Astrocyte of the cerebellum (primary cell): ENCODE measurements at regions not wholly inside any gene's neighbourhood (a gene's known extent, or its start where the extent isn't known, plus 50 kb on each side); places are given as distances from the start of the nearest gene placed in this dataset.
"Not testable (repeated sequence)": the region's sequence is repeated elsewhere in the genome, so short reads cannot be mapped to it uniquely, and the experiment has no call there.

ENCODE experiments used
- DNase-seq: peaks from one replicate; pipeline ENCODE4 v3.0.0-alpha.2; 2011; ENCODE audit warnings: low read depth
- H3K4me3 ChIP-seq: 2 replicates; pipeline ENCODE4 v1.5.1; 2011; ENCODE audit warnings: mild to moderate bottlenecking, low read depth, low read length, moderate library complexity
- CTCF ChIP-seq: IDR thresholded peaks from 2 replicates; pipeline ENCODE4 v1.5.1; 2012; ENCODE audit warnings: low read length, low read depth, moderate library complexity, mild to moderate bottlenecking; ENCODE audit errors: missing control alignments
- in situ Hi-C: cut with HindIII; loops from 2 replicates; pipeline ENCODE4 v1.10.0; 2017; ENCODE audit warnings: low sequenced_read_pairs

GRCh38 chr2:116988303-116988702 lies 826.2 kb upstream of the DDX18 start:
- no peak for TF ChIP-seq CTCF
- no peak overlapping the region for H3K4me3 ChIP-seq
- in situ Hi-C loops: no loop called here
- no peak for DNase-seq

- H3K4me3 ChIP-seq: no peak overlapping the region
- DNase-seq: no peak
- in situ Hi-C loops: no loop called here
- TF ChIP-seq CTCF: no peak
Observed at GRCh38 chr2:117019357-117019756, 795.1 kb upstream of the DDX18 start.

GRCh38 chr2:117027646-117028045 lies 786.8 kb upstream of the DDX18 start:
- no peak overlapping the region for H3K4me3 ChIP-seq
- TF ChIP-seq CTCF: no peak
- DNase-seq: no peak
- in situ Hi-C loops: no loop called here

GRCh38 chr2:117028708-117029107 lies 785.8 kb upstream of the DDX18 start:
- DNase-seq, H3K4me3 ChIP-seq, in situ Hi-C loops: not testable (repeated sequence)

GRCh38 chr2:117055499-117056375 lies 758.8 kb upstream of the DDX18 start:
- in situ Hi-C loops: no loop called here
- DNase-seq: no peak
- no peak for TF ChIP-seq CTCF
- no peak overlapping the region for H3K4me3 ChIP-seq

GRCh38 chr2:117056376-117056748 lies 758.1 kb upstream of the DDX18 start:
- in situ Hi-C loops: no loop called here

More at GRCh38 chr2:117056376-117056748, 758.1 kb upstream of the DDX18 start:
- DNase-seq: no peak
- no peak for TF ChIP-seq CTCF
- H3K4me3 ChIP-seq: no peak overlapping the region
